Smooth muscle cell (in vitro differentiated cells): ENCODE measurements at regions not wholly inside any gene's neighbourhood (a gene's known extent, or its start where the extent isn't known, plus 50 kb on each side); places are given as distances from the start of the nearest gene placed in this dataset.

Experiments used
- DNase-seq: peaks from one replicate; lab custom pipeline; 2025; ENCODE audit not compliant: unreplicated experiment; lab: John Stamatoyannopoulos, UW
- H2AFZ ChIP-seq: fragments of 200-600 bp; sonication (generic); 2 replicates; pipeline ENCODE4 v1.6.0; 2016; ENCODE audit warnings: antibody characterized with exemption, low read depth, mild to moderate bottlenecking
- H3F3A ChIP-seq: fragments of 200-600 bp; sonication (generic); 2 replicates; pipeline ENCODE4 v1.6.0; 2017; ENCODE audit warnings: antibody characterized with exemption, low read depth
- H3K27ac ChIP-seq: fragments of 200-600 bp; sonication (generic); 2 replicates; pipeline ENCODE4 v1.5.1; 2016; ENCODE audit warnings: low read depth, mild to moderate bottlenecking
- H3K27me3 ChIP-seq: fragments of 200-600 bp; sonication (generic); 2 replicates; pipeline ENCODE4 v1.6.1; 2016; ENCODE audit warnings: low read depth, mild to moderate bottlenecking
- H3K36me3 ChIP-seq: fragments of 200-600 bp; sonication (generic); 2 replicates; pipeline ENCODE4 v1.5.1; 2016; ENCODE audit warnings: low read depth
- H3K4me1 ChIP-seq: fragments of 200-600 bp; sonication (generic); 2 replicates; pipeline ENCODE4 v1.5.1; 2016; ENCODE audit warnings: low read depth
- H3K4me2 ChIP-seq: fragments of 200-600 bp; sonication (generic); 2 replicates; pipeline ENCODE4 v1.6.0; 2016; ENCODE audit warnings: mild to moderate bottlenecking
- H3K4me3 ChIP-seq: fragments of 200-600 bp; sonication (generic); 2 replicates; pipeline ENCODE4 v1.5.1; 2016; ENCODE audit warnings: mild to moderate bottlenecking
- H3K79me2 ChIP-seq: fragments of 200-600 bp; sonication (generic); 2 replicates; pipeline ENCODE4 v1.6.0; 2016; ENCODE audit warnings: low read depth, mild to moderate bottlenecking
- H3K9ac ChIP-seq: fragments of 200-600 bp; sonication (generic); 2 replicates; pipeline ENCODE4 v1.6.0; 2016; ENCODE audit warnings: low read depth
- H3K9me3 ChIP-seq: fragments of 200-600 bp; sonication (generic); replicated peaks from 2 replicates; pipeline ENCODE4 v1.5.1; 2016; ENCODE audit warnings: low read depth
- H4K20me1 ChIP-seq: fragments of 200-600 bp; sonication (generic); 2 replicates; pipeline ENCODE4 v1.6.0; 2016; ENCODE audit warnings: low read depth
- CTCF ChIP-seq: fragments of 200-600 bp; sonication (generic); IDR thresholded peaks from 2 replicates; pipeline ENCODE4 v1.5.1; 2017; ENCODE audit warnings: borderline replicate concordance, mild to moderate bottlenecking, antibody characterized with exemption; ENCODE audit not compliant: insufficient read depth, poor library complexity, severe bottlenecking
- whole genome bisulfite sequencing: methylation state at CpG from one replicate; pipeline ENCODE4 v1.1.7; 2016; ENCODE audit warnings: low lambda C conversion rate; 5-methylcytosine and 5-hydroxymethylcytosine counted together

- no peaks in the 10 kb centered on the region for H4K20me1 ChIP-seq
These were observed 460.8 kb upstream of the TOM1L1 start for GRCh38 chr17:54439816-54440215.

GRCh38 chr17:54451051-54451450 lies 449.6 kb upstream of the TOM1L1 start:
- Histone ChIP-seq H3F3A (no peaks in the 10 kb centered on the region), H3K9me3 (peaks cover 7% of the 10 kb centered on the region), H3K4me2 (no peak overlapping the region), H3K79me2 (no peaks in the 10 kb centered on the region), H3K36me3 (no peaks in the 10 kb centered on the region), H3K27me3 (no peaks in the 10 kb centered on the region), H3K9ac (no peak overlapping the region), H3K4me1 (no peaks in the 10 kb centered on the region), H2AFZ (no peak overlapping the region), H4K20me1 (no peaks in the 10 kb centered on the region), H3K4me3 (no peak overlapping the region), H3K27ac (no peak overlapping the region)
- 84% methylated on average over 1 of the region's 1 CpG for WGBS
- no peak for DNase-seq
- no peak for TF ChIP-seq CTCF

More at GRCh38 chr17:54439816-54440215, 460.8 kb upstream of the TOM1L1 start:
- H3K27ac ChIP-seq, result no peak overlapping the region
- H3K9me3 ChIP-seq, result no peaks in the 10 kb centered on the region
- H3K9ac ChIP-seq, result no peak overlapping the region
- H3K4me3 ChIP-seq, result no peak overlapping the region
- WGBS, result 87% methylated on average over 7 of the region's 7 CpGs
- H3K36me3 ChIP-seq, result no peaks in the 10 kb centered on the region
- H3K4me2 ChIP-seq, result no peak overlapping the region
- H3K27me3 ChIP-seq, result no peaks in the 10 kb centered on the region
- no peak for DNase-seq
- no peaks in the 10 kb centered on the region for H3F3A ChIP-seq
- H3K4me1 ChIP-seq, result no peaks in the 10 kb centered on the region
- H2AFZ ChIP-seq, result no peak overlapping the region
- H3K79me2 ChIP-seq, result no peaks in the 10 kb centered on the region
- no peak for TF ChIP-seq CTCF

- Histone ChIP-seq H3K4me3 (no peak overlapping the region), H4K20me1 (no peaks in the 10 kb centered on the region), H3K27me3 (no peaks in the 10 kb centered on the region), H3F3A (no peaks in the 10 kb centered on the region), H3K27ac (no peak overlapping the region), H2AFZ (no peak overlapping the region), H3K4me1 (no peaks in the 10 kb centered on the region), H3K4me2 (no peak overlapping the region), H3K9ac (no peak overlapping the region), H3K9me3 (peaks cover 11% of the 10 kb centered on the region), H3K79me2 (no peaks in the 10 kb centered on the region), H3K36me3 (peaks cover 4% of the 10 kb centered on the region)
- no peak for TF ChIP-seq CTCF
- no peak for DNase-seq
- WGBS, result 89% methylated on average over 6 of the region's 6 CpGs
These were observed 447.8 kb upstream of the TOM1L1 start for GRCh38 chr17:54452666-54453348.
